ENCODE measurements at regions not wholly inside any gene's neighbourhood (a gene's known extent, or its start where the extent isn't known, plus 50 kb on each side); places are given as distances from the start of the nearest gene placed in this dataset.

DNA sequence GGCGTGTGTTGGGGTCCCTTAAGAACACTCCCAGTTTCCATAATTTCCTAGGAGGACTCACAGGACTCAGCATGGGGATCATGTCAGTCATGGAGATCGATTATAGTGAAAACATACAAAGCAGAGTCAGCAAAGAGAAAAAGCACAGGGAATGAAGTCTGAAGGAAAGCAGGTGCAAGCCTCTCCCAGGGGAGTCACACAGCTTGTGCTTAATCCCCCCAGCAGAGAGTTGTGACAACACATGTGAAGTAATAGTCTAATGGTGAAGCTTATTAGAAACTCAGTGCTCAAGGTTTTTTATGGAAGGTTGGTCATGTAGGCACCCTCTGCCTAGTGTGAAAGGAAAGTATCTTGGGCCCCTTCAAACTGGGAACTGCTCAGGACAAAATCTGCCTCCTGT is 149.0 kb upstream of the SEL1L start:
- H3K4me1 ChIP-seq (ENCODE audit: insufficient read depth, low read length): no peaks in the 10 kb centered on the region
- CTCF ChIA-PET: no interaction called here
- no peak overlapping the region for H3K4me3 ChIP-seq (ENCODE audit: low read length)
- H3K36me3 ChIP-seq (ENCODE audit: insufficient read depth, low read length): no peaks in the 10 kb centered on the region
- H3K9me3 Mint-ChIP-seq: peaks cover 2% of the 10 kb centered on the region
- H3K36me3 Mint-ChIP-seq (ENCODE audit: low read depth): no peaks in the 10 kb centered on the region
- no peak for ATAC-seq (ENCODE audit: poor library complexity)
- TF ChIP-seq, protein P1, sequence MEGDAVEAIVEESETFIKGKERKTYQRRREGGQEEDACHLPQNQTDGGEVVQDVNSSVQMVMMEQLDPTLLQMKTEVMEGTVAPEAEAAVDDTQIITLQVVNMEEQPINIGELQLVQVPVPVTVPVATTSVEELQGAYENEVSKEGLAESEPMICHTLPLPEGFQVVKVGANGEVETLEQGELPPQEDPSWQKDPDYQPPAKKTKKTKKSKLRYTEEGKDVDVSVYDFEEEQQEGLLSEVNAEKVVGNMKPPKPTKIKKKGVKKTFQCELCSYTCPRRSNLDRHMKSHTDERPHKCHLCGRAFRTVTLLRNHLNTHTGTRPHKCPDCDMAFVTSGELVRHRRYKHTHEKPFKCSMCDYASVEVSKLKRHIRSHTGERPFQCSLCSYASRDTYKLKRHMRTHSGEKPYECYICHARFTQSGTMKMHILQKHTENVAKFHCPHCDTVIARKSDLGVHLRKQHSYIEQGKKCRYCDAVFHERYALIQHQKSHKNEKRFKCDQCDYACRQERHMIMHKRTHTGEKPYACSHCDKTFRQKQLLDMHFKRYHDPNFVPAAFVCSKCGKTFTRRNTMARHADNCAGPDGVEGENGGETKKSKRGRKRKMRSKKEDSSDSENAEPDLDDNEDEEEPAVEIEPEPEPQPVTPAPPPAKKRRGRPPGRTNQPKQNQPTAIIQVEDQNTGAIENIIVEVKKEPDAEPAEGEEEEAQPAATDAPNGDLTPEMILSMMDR (IDR thresholded peaks at IDR 0.05): no peak
- intact Hi-C loops (cut with DNase I, micrococcal nuclease): no loop called here
- POLR2A ChIA-PET: no interaction called here
- no peak overlapping the region for H3K4me3 Mint-ChIP-seq
- H3K27me3 ChIP-seq (ENCODE audit: control insufficient read depth in 1 of 2, insufficient read depth in 2 of 2, low read length in 2 of 2): peaks cover 0 to 6% of the 10 kb centered on the region in 2 experiments
- H3K9me3 ChIP-seq (ENCODE audit: control insufficient read depth in 1 of 2, insufficient read depth in 1 of 2, low read length in 2 of 2): peaks cover 0 to 8% of the 10 kb centered on the region in 2 experiments
- H3K27ac ChIP-seq (ENCODE audit: low read depth in 1 of 2, low read length in 2 of 2): no peak overlapping the region
- no peak for DNase-seq
- H3K27me3 Mint-ChIP-seq: peaks cover 16% of the 10 kb centered on the region
- no peaks in the 10 kb centered on the region for H3K4me1 Mint-ChIP-seq (ENCODE audit: low read depth)
- H3K27ac Mint-ChIP-seq: no peak overlapping the region

DNA sequence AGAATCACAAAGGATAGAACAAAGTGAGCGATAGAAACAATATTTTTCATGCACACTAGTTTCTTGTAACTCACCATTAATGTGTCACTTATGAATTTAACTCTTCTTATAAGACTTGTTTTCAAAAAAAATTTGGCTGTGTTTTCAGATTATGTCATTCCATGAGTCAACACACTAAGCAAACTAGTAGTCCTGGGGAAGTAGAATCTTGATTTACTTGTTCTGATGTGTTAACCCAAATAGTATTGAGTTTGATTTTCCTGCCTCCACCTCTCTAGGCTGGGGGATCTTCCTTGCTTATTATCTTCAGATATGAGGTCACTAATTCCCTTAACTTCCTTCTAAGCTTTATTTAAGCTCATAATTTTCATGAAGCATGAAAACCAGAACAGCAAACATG is 151.0 kb upstream of the SEL1L start:
- Histone ChIP-seq H3K27ac (ENCODE audit: low read depth in 1 of 2, low read length in 2 of 2) (no peak overlapping the region), H3K4me1 (ENCODE audit: insufficient read depth, low read length) (no peaks in the 10 kb centered on the region), H3K36me3 (ENCODE audit: insufficient read depth, low read length) (no peaks in the 10 kb centered on the region), H3K4me3 (ENCODE audit: low read length) (no peak overlapping the region), H3K27me3 (ENCODE audit: control insufficient read depth in 1 of 2, insufficient read depth in 2 of 2, low read length in 2 of 2) (peaks cover 0 to 6% of the 10 kb centered on the region in 2 experiments), H3K9me3 (ENCODE audit: control insufficient read depth in 1 of 2, insufficient read depth in 1 of 2, low read length in 2 of 2) (peaks cover 0 to under 1% of the 10 kb centered on the region in 2 experiments)
- POLR2A ChIA-PET: no interaction called here
- CTCF ChIA-PET: no interaction called here
- intact Hi-C loops (cut with DNase I, micrococcal nuclease): no loop called here
- Mint-ChIP-seq H3K4me3 (no peak overlapping the region), H3K9me3 (peaks cover 2% of the 10 kb centered on the region), H3K4me1 (ENCODE audit: low read depth) (no peaks in the 10 kb centered on the region), H3K36me3 (ENCODE audit: low read depth) (no peaks in the 10 kb centered on the region), H3K27ac (no peak overlapping the region), H3K27me3 (peaks cover 14% of the 10 kb centered on the region)
- DNase-seq: no peak
- TF ChIP-seq, protein P1 (IDR thresholded peaks at IDR 0.05): no peak
- ATAC-seq (ENCODE audit: poor library complexity): no peak

DNA sequence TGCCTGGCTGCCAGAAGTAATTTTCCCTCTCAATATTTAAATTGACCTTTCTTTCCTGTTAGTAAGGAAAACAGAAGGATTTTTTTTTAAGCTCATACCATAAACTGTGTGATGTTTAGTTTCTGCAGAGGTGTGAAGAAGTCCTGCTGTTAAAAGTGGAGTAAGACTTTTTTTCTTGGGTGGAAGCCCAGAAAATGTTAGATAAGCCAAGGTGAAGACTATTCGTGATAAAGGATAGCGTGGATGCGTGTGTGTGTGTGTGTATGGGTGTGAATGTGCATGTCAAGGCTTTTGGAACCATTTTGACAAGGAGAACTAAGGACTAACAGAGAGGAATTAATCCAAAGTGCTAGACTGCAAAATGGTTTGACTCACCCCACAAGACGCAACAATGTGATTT is 152.9 kb upstream of the SEL1L start:
- Mint-ChIP-seq H3K27me3 (peaks cover 6% of the 10 kb centered on the region), H3K36me3 (ENCODE audit: low read depth) (no peaks in the 10 kb centered on the region), H3K4me1 (ENCODE audit: low read depth) (no peaks in the 10 kb centered on the region), H3K27ac (no peak overlapping the region), H3K4me3 (no peak overlapping the region), H3K9me3 (peaks cover 2% of the 10 kb centered on the region)
- intact Hi-C loops (cut with DNase I, micrococcal nuclease): no loop called here
- Histone ChIP-seq H3K4me1 (ENCODE audit: insufficient read depth, low read length) (no peaks in the 10 kb centered on the region), H3K4me3 (ENCODE audit: low read length) (no peak overlapping the region), H3K27me3 (ENCODE audit: control insufficient read depth in 1 of 2, insufficient read depth in 2 of 2, low read length in 2 of 2) (peaks cover 0 to under 1% of the 10 kb centered on the region in 2 experiments), H3K9me3 (ENCODE audit: control insufficient read depth in 1 of 2, insufficient read depth in 1 of 2, low read length in 2 of 2) (no peaks in the 10 kb centered on the region), H3K27ac (ENCODE audit: low read depth in 1 of 2, low read length in 2 of 2) (no peak overlapping the region), H3K36me3 (ENCODE audit: insufficient read depth, low read length) (no peaks in the 10 kb centered on the region)
- DNase-seq (no peak), ATAC-seq (ENCODE audit: poor library complexity) (no peak)
- POLR2A ChIA-PET: no interaction called here
- TF ChIP-seq, protein P1 (IDR thresholded peaks at IDR 0.05): no peak
- CTCF ChIA-PET: no interaction called here

Measured in CD4-positive, alpha-beta T cell (primary cell).